SK-N-SH (cell line): ENCODE measurements at regions not wholly inside any gene's neighbourhood (a gene's known extent, or its start where the extent isn't known, plus 50 kb on each side); places are given as distances from the start of the nearest gene placed in this dataset.

Source experiments
- CTCF ChIA-PET: fragments of 300-600, 350-600 bp; formaldehyde crosslinking; extraction: SDS; loops from one replicate; lab custom pipeline; 2021; lab: Yijun Ruan, JAX
- POLR2A ChIA-PET: fragments of 350-600 bp; sonication (Branson Sonifier 250); formaldehyde crosslinking; extraction: SDS; loops from one replicate; lab custom pipeline; 2020; ENCODE audit warnings: antibody characterized with exemption, inconsistent platforms; lab: Yijun Ruan, JAX
- DNase-seq: peaks from one replicate; pipeline ENCODE4 v3.0.0; 2012
- H2AFZ ChIP-seq: fragments of 200-600 bp; sonication (generic); 2 replicates; pipeline ENCODE4 v1.8.1; 2016; ENCODE audit warnings: antibody characterized with exemption, mild to moderate bottlenecking, low read depth
- H3F3A ChIP-seq: fragments of 200-600 bp; sonication (generic); replicated peaks from 2 replicates; pipeline ENCODE3; 2016; ENCODE audit warnings: antibody characterized with exemption, mild to moderate bottlenecking; ENCODE audit not compliant: insufficient read depth
- H3K27ac ChIP-seq, 2 experiments: fragments of 200-500 bp in 1 of 2; fragments of 200-600 bp in 1 of 2; sonication (Bioruptor generic) in 1 of 2; sonication (generic), shearing (Covaris generic) in 1 of 2; 2 replicates each; pipeline versions ENCODE4 v1.5.1 to v1.6.1; 2014 to 2016; ENCODE audit warnings: low read depth in 2 of 2, inconsistent platforms in 1 of 2, low read length in 1 of 2, mild to moderate bottlenecking in 1 of 2, mixed read lengths in 1 of 2
- H3K27me3 ChIP-seq: fragments of 200-600 bp; sonication (generic), shearing (Covaris generic); 2 replicates; pipeline ENCODE4 v1.6.1; 2016; ENCODE audit warnings: mixed run types; ENCODE audit not compliant: insufficient read depth
- H3K36me3 ChIP-seq, 2 experiments: fragments of 200-500 bp in 1 of 2; fragments of 200-600 bp in 1 of 2; sonication (Bioruptor generic) in 1 of 2; sonication (generic) in 1 of 2; replicated peaks in 1 of 2; 2 replicates each; pipeline versions ENCODE3 to v1.5.1; 2014 to 2016; ENCODE audit warnings: low read length in 1 of 2, mild to moderate bottlenecking in 1 of 2; ENCODE audit not compliant: insufficient read depth in 2 of 2, control insufficient read depth in 1 of 2
- H3K4me1 ChIP-seq, 2 experiments: fragments of 200-500 bp in 1 of 2; fragments of 200-600 bp in 1 of 2; sonication (Bioruptor generic) in 1 of 2; sonication (generic), shearing (Covaris generic) in 1 of 2; 2 replicates each; pipeline versions ENCODE4 v1.5.1 to v1.6.1; 2014 to 2016; ENCODE audit warnings: low read depth in 1 of 2, low read length in 1 of 2, mixed run types in 1 of 2; ENCODE audit not compliant: insufficient read depth in 2 of 2, control insufficient read depth in 1 of 2
- H3K4me2 ChIP-seq: fragments of 200-600 bp; sonication (generic), shearing (Covaris generic); 2 replicates; pipeline ENCODE4 v1.6.1; 2017; ENCODE audit warnings: mixed run types
- H3K4me3 ChIP-seq, 2 experiments: fragments of 200-500 bp in 1 of 2; fragments of 200-600 bp in 1 of 2; sonication (Bioruptor generic) in 1 of 2; sonication (generic), shearing (Covaris generic) in 1 of 2; 2 replicates each; pipeline versions ENCODE4 v1.5.1 to v1.8.1; 2014 to 2016; ENCODE audit warnings: low read depth in 2 of 2, inconsistent platforms in 1 of 2, low read length in 1 of 2, mild to moderate bottlenecking in 1 of 2, mixed read lengths in 1 of 2, moderate library complexity in 1 of 2
- H3K79me2 ChIP-seq: fragments of 200-600 bp; sonication (generic); 2 replicates; pipeline ENCODE4 v1.8.1; 2017; ENCODE audit warnings: mild to moderate bottlenecking; ENCODE audit not compliant: insufficient read depth
- H3K9ac ChIP-seq: fragments of 200-600 bp; sonication (generic); 2 replicates; pipeline ENCODE4 v1.6.1; 2017; ENCODE audit warnings: mixed run types
- H3K9me2 ChIP-seq: fragments of 200-600 bp; sonication (generic); 2 replicates; pipeline ENCODE4 v1.6.1; 2017; ENCODE audit warnings: mixed run types
- H3K9me3 ChIP-seq: fragments of 200-600 bp; sonication (generic); 2 replicates; pipeline ENCODE4 v1.6.1; 2017; ENCODE audit warnings: mixed run types, mild to moderate bottlenecking, moderate library complexity
- H4K20me1 ChIP-seq: fragments of 200-600 bp; sonication (generic); 2 replicates; pipeline ENCODE4 v1.6.1; 2017; ENCODE audit warnings: mild to moderate bottlenecking, mixed run types; ENCODE audit not compliant: insufficient read depth
- ELF1 ChIP-seq: IDR thresholded peaks from 2 replicates; pipeline ENCODE4 v1.4.0; 2012
- EZH2phosphoT487 ChIP-seq: fragments of 200-600 bp; sonication (generic); IDR thresholded peaks from 2 replicates; pipeline ENCODE4 v1.6.1; 2017; ENCODE audit warnings: low read depth, mixed run types, mild to moderate bottlenecking, antibody characterized with exemption, moderate library complexity, borderline replicate concordance
- FOXM1 ChIP-seq: IDR thresholded peaks from 2 replicates; pipeline ENCODE4 v1.4.0; 2012; ENCODE audit warnings: low read depth, mild to moderate bottlenecking
- GABPA ChIP-seq: IDR thresholded peaks from 2 replicates; pipeline ENCODE4 v1.4.0; 2012; ENCODE audit warnings: low read depth, mild to moderate bottlenecking
- GATA2 ChIP-seq: sonication (generic); formaldehyde crosslinking; IDR thresholded peaks from 2 replicates; pipeline ENCODE4 v1.5.0; 2020; ENCODE audit warnings: mild to moderate bottlenecking, missing genetic modification reagents
- MEF2A ChIP-seq: IDR thresholded peaks from 2 replicates; pipeline ENCODE4 v1.4.0; 2012; ENCODE audit warnings: low read depth, borderline replicate concordance
- MXI1 ChIP-seq: IDR thresholded peaks from 2 replicates; pipeline ENCODE4 v1.6.1; 2012; ENCODE audit warnings: mild to moderate bottlenecking, low read depth, low read length, improper control_type of control experiment
- NRF1 ChIP-seq: IDR thresholded peaks from 2 replicates; pipeline ENCODE4 v1.6.1; 2012; ENCODE audit warnings: low read depth, mild to moderate bottlenecking, low read length
- POLR2AphosphoS5 ChIP-seq: IDR thresholded peaks from 2 replicates; pipeline ENCODE4 v1.6.1; 2012; ENCODE audit warnings: low read depth, low read length
- RFX5 ChIP-seq: IDR thresholded peaks from 2 replicates; pipeline ENCODE4 v1.6.1; 2012; ENCODE audit warnings: mild to moderate bottlenecking, improper control_type of control experiment, low read length
- SMC3 ChIP-seq: IDR thresholded peaks from 2 replicates; pipeline ENCODE4 v1.6.1; 2012; ENCODE audit warnings: low read depth, low read length, improper control_type of control experiment
- WGBS: methylation state at CpG from one replicate; pipeline ENCODE4 v1.1.6; 2017; ENCODE audit warnings: low lambda C conversion rate; 5-methylcytosine and 5-hydroxymethylcytosine counted together
- TF ChIP-seq, protein P1 (sequence below): fragments of 150-350 bp; IDR thresholded peaks from 2 replicates; pipeline ENCODE4 v1.6.1; 2017; ENCODE audit warnings: antibody characterized with exemption, low read length, low read depth, borderline replicate concordance
- TF ChIP-seq, protein P2 (sequence below): IDR thresholded peaks from 2 replicates; pipeline ENCODE4 v1.4.0; 2012; ENCODE audit warnings: low read depth

DNA sequence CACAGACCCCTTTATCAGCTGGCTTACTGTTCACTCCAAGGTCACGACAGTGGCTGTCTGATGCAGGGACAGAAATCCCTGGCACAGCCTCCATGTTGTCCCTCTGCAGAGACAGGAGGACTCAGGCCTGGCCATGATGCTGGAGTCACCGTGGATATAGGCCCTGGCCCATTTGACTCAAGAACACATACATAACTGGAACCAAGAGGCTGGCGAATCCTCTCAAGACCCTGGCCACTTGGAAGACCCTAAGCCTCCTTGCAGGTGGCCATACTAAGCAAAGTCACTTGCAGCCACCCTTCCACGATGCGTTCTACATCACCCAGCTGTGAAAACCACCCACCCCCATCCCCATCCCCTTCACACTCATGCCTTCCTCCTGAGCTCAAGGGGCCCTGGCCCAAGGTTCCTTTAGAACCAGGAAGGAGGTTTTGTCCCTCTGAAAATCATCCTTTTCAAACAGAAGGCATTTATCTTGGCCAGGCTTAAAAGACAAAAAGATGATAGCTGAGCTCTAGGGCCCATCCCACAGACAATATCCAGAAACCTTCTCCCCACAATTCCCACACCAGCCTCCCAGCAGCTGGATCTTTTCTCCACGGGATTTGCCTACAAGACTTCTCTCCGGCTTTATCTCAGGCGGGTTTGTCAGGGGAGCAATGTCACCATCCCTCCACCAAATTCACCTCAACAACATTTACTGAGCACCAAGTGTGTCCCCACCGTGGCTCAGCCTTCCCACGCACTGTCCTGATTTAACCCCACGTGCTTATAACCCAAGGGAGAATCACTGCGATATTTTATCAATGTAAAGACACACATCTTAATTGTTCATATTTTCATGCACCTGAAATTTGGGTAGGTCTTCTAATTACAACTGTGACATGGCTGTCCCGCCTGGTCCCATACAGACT, 123.4 kb upstream of the SERPIND1 start:
- no peaks in the 10 kb centered on the region for H3K79me2 ChIP-seq
- 59% methylated on average over 13 of the region's 13 CpGs for WGBS
- H3K4me2 ChIP-seq = no peak overlapping the region
- H3K9me3 ChIP-seq = no peaks in the 10 kb centered on the region
- no peak overlapping the region for H2AFZ ChIP-seq
- H3F3A ChIP-seq = no peaks in the 10 kb centered on the region
- H3K27me3 ChIP-seq = no peaks in the 10 kb centered on the region
- ChIA-PET POLR2A (no interaction called here), CTCF (no interaction called here)
- TF ChIP-seq EZH2phosphoT487 = no peak
- no peak for TF ChIP-seq MEF2A
- TF ChIP-seq MXI1 = no peak
- no peaks in the 10 kb centered on the region for H4K20me1 ChIP-seq
- H3K9ac ChIP-seq = no peak overlapping the region
- no peak overlapping the region for H3K4me3 ChIP-seq
- no peaks in the 10 kb centered on the region for H3K9me2 ChIP-seq
- no peak for DNase-seq
- no peaks in the 10 kb centered on the region for H3K36me3 ChIP-seq
- H3K4me1 ChIP-seq = no peaks in the 10 kb centered on the region; a peak in 1 of 4 replicates
- no peak overlapping the region for H3K27ac ChIP-seq

DNA sequence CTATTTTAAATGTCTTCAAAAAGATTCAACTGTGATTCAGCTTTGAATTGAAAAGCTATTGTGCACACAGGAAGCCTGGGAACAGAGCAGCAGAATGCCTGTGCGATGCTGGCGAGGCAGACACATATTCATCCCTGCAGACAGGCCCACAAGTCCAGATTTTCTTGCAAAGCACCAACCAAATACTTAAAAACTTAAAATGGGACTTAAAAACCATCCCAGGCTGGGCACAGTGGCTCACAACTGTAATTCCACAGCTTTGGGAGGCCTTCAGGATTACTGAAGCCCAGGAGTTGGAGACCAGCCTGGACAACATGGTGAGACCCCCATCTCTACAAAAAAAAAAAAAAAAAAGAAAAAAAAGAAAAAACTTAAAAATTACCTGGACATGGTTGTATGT, 122.6 kb upstream of the SERPIND1 start:
- Histone ChIP-seq H3K4me1 (no peaks in the 10 kb centered on the region; a peak in 1 of 4 replicates), H3K79me2 (no peaks in the 10 kb centered on the region), H3K4me3 (no peak overlapping the region), H3K9me3 (no peaks in the 10 kb centered on the region), H3K27ac (no peak overlapping the region), H3K4me2 (no peak overlapping the region), H3F3A (no peaks in the 10 kb centered on the region), H3K9me2 (no peaks in the 10 kb centered on the region), H3K36me3 (no peaks in the 10 kb centered on the region), H4K20me1 (no peaks in the 10 kb centered on the region), H2AFZ (no peak overlapping the region), H3K9ac (no peak overlapping the region), H3K27me3 (no peaks in the 10 kb centered on the region)
- CTCF ChIA-PET = no interaction called here
- WGBS = 74% methylated on average over 2 of the region's 2 CpGs
- POLR2A ChIA-PET = no interaction called here
- TF ChIP-seq RFX5 = no peak
- no peak for TF ChIP-seq NRF1
- no peak for TF ChIP-seq GATA2 (CRISPR knock-in tag)
- no peak for DNase-seq

DNA sequence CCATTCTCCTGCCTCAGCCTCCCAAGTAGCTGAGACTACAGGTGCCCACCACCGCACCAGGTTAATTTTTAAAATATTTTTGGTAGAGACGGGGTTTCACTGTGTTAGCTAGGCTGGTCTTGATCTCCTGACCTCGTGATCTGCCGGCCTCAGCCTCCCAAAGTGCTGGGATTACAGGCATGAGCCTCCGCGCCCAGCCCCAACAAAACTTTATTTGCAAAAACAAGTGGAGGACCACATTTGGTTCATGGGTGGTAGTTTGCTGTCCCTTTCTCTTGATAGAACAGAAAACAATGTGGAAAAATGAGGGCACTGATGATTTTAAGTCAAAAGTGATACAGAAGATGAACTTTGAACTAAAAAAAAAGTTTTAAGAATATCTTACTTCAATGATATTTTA, 121.8 kb upstream of the SERPIND1 start:
- H3K4me2 ChIP-seq = no peak overlapping the region
- no peak for DNase-seq
- H3K79me2 ChIP-seq = no peaks in the 10 kb centered on the region
- H3K9me3 ChIP-seq = no peaks in the 10 kb centered on the region
- H3K4me3 ChIP-seq = no peak overlapping the region
- POLR2A ChIA-PET = no interaction called here
- TF ChIP-seq, protein P1, sequence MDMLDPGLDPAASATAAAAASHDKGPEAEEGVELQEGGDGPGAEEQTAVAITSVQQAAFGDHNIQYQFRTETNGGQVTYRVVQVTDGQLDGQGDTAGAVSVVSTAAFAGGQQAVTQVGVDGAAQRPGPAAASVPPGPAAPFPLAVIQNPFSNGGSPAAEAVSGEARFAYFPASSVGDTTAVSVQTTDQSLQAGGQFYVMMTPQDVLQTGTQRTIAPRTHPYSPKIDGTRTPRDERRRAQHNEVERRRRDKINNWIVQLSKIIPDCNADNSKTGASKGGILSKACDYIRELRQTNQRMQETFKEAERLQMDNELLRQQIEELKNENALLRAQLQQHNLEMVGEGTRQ = no peak
- TF ChIP-seq GABPA = no peak
- no peak for TF ChIP-seq POLR2AphosphoS5
- TF ChIP-seq, protein P2, sequence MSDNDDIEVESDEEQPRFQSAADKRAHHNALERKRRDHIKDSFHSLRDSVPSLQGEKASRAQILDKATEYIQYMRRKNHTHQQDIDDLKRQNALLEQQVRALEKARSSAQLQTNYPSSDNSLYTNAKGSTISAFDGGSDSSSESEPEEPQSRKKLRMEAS = no peak
- TF ChIP-seq RFX5 = no peak
- TF ChIP-seq ELF1 = no peak
- TF ChIP-seq SMC3 = no peak
- TF ChIP-seq FOXM1 = no peak
- TF ChIP-seq, all 33 proteins: peak for 0
- H3K36me3 ChIP-seq = no peaks in the 10 kb centered on the region
- no peak overlapping the region for H3K27ac ChIP-seq
- WGBS = 65% methylated on average over 6 of the region's 6 CpGs
- H3K9ac ChIP-seq = no peak overlapping the region
- H4K20me1 ChIP-seq = no peaks in the 10 kb centered on the region
- H2AFZ ChIP-seq = no peak overlapping the region
- H3F3A ChIP-seq = no peaks in the 10 kb centered on the region
- H3K27me3 ChIP-seq = no peaks in the 10 kb centered on the region
- H3K9me2 ChIP-seq = no peaks in the 10 kb centered on the region
- CTCF ChIA-PET = no interaction called here
- H3K4me1 ChIP-seq = no peaks in the 10 kb centered on the region; a peak in 1 of 4 replicates
